ENCODE measurements at regions not wholly inside any gene's neighbourhood (a gene's known extent, or its start where the extent isn't known, plus 50 kb on each side); places are given as distances from the start of the nearest gene placed in this dataset.

GRCh38 chr7:69412331-69413146 is 185.7 kb upstream of the AUTS2 start:
- Histone ChIP-seq H2AFZ (ENCODE audit: low read length) (no peak overlapping the region), H3F3A (ENCODE audit: insufficient read depth, low read length) (no peaks in the 10 kb centered on the region), H3K4me3 (ENCODE audit: low read length) (no peak overlapping the region), H4K20me1 (ENCODE audit: insufficient read depth, low read length) (no peaks in the 10 kb centered on the region), H3K4me1 (ENCODE audit: low read length) (no peaks in the 10 kb centered on the region), H3K79me2 (ENCODE audit: low read length) (no peaks in the 10 kb centered on the region), H3K27me3 (replicated peaks; ENCODE audit: insufficient read depth, low read length) (no peaks in the 10 kb centered on the region), H3K9me3 (replicated peaks; ENCODE audit: insufficient read depth, low read length) (no peaks in the 10 kb centered on the region), H3K4me2 (ENCODE audit: low read depth, low read length) (no peak overlapping the region), H3K9me2 (replicated peaks; ENCODE audit: insufficient read depth, low read length) (no peaks in the 10 kb centered on the region), H3K36me3 (replicated peaks; ENCODE audit: insufficient read depth, low read length) (no peaks in the 10 kb centered on the region), H3K9ac (ENCODE audit: low read length) (no peak overlapping the region), H3K27ac (ENCODE audit: low read length) (no peak overlapping the region)
- no peak for DNase-seq
- TF ChIP-seq EZH2phosphoT487 (IDR thresholded peaks at IDR 0.05; ENCODE audit: low read length), result no peak
- no peak for TF ChIP-seq EZH2 (optimal IDR thresholded peaks at IDR 0.05; ENCODE audit: low read depth, low read length)
- no peak for TF ChIP-seq CTCF (IDR thresholded peaks at IDR 0.05; ENCODE audit: low read length)

GRCh38 chr7:69414555-69414954 is 183.7 kb upstream of the AUTS2 start:
- H3K4me2 ChIP-seq (ENCODE audit: low read depth, low read length), result no peak overlapping the region
- no peaks in the 10 kb centered on the region for H3K9me2 ChIP-seq (replicated peaks; ENCODE audit: insufficient read depth, low read length)
- no peak overlapping the region for H3K27ac ChIP-seq (ENCODE audit: low read length)
- H2AFZ ChIP-seq (ENCODE audit: low read length), result no peak overlapping the region
- H3K9me3 ChIP-seq (replicated peaks; ENCODE audit: insufficient read depth, low read length), result no peaks in the 10 kb centered on the region
- H3K9ac ChIP-seq (ENCODE audit: low read length), result no peak overlapping the region
- no peak for DNase-seq
- H3K4me1 ChIP-seq (ENCODE audit: low read length), result no peaks in the 10 kb centered on the region
- H3K4me3 ChIP-seq (ENCODE audit: low read length), result no peak overlapping the region
- H3K36me3 ChIP-seq (replicated peaks; ENCODE audit: insufficient read depth, low read length), result no peaks in the 10 kb centered on the region
- no peak for TF ChIP-seq EZH2phosphoT487 (IDR thresholded peaks at IDR 0.05; ENCODE audit: low read length)
- TF ChIP-seq CTCF (IDR thresholded peaks at IDR 0.05; ENCODE audit: low read length), result no peak
- no peak for TF ChIP-seq EZH2 (optimal IDR thresholded peaks at IDR 0.05; ENCODE audit: low read depth, low read length)
- H3K27me3 ChIP-seq (replicated peaks; ENCODE audit: insufficient read depth, low read length), result no peaks in the 10 kb centered on the region
- H3F3A ChIP-seq (ENCODE audit: insufficient read depth, low read length), result no peaks in the 10 kb centered on the region
- H3K79me2 ChIP-seq (ENCODE audit: low read length), result no peaks in the 10 kb centered on the region
- no peaks in the 10 kb centered on the region for H4K20me1 ChIP-seq (ENCODE audit: insufficient read depth, low read length)

GRCh38 chr7:69418869-69419670 is 179.2 kb upstream of the AUTS2 start:
- Histone ChIP-seq H3K4me3 (ENCODE audit: low read length) (no peak overlapping the region), H3K27me3 (replicated peaks; ENCODE audit: insufficient read depth, low read length) (no peaks in the 10 kb centered on the region), H3K9me3 (replicated peaks; ENCODE audit: insufficient read depth, low read length) (no peaks in the 10 kb centered on the region), H3K4me2 (ENCODE audit: low read depth, low read length) (no peak overlapping the region), H3K36me3 (replicated peaks; ENCODE audit: insufficient read depth, low read length) (no peaks in the 10 kb centered on the region), H3F3A (ENCODE audit: insufficient read depth, low read length) (no peaks in the 10 kb centered on the region), H2AFZ (ENCODE audit: low read length) (no peak overlapping the region), H3K9me2 (replicated peaks; ENCODE audit: insufficient read depth, low read length) (no peaks in the 10 kb centered on the region), H3K27ac (ENCODE audit: low read length) (no peak overlapping the region), H3K9ac (ENCODE audit: low read length) (no peak overlapping the region), H3K4me1 (ENCODE audit: low read length) (no peaks in the 10 kb centered on the region), H3K79me2 (ENCODE audit: low read length) (no peaks in the 10 kb centered on the region), H4K20me1 (ENCODE audit: insufficient read depth, low read length) (no peaks in the 10 kb centered on the region)
- no peak for DNase-seq
- no peak for TF ChIP-seq CTCF (IDR thresholded peaks at IDR 0.05; ENCODE audit: low read length)
- no peak for TF ChIP-seq EZH2 (optimal IDR thresholded peaks at IDR 0.05; ENCODE audit: low read depth, low read length)
- TF ChIP-seq EZH2phosphoT487 (IDR thresholded peaks at IDR 0.05; ENCODE audit: low read length), result no peak
